ENCODE measurements at regions not wholly inside any gene's neighbourhood (a gene's known extent, or its start where the extent isn't known, plus 50 kb on each side); places are given as distances from the start of the nearest gene placed in this dataset.

DNA sequence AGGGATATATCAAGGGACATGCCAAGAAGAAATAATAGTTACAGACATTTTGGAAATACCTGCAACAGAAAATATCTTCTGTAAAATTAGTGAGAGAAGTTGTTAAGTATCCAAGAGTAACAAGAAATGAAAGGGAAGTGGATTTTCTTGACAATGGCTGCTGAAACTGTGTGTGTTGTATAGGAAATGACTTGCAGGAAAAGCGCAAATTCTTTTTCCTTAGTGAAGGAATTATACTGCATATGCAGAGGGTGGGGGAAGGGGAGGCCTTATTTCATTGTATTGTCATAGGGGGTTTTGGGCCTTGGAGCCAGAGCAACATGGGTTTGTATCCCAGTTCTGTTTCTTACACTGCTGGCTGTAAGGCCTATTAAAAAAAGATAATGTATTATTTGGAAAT is 84.4 kb upstream of the DDHD1 start:
- Mint-ChIP-seq H3K4me3 (no peak overlapping the region), H3K27ac (no peak overlapping the region), H3K27me3 (no peaks in the 10 kb centered on the region), H3K9me3 (peaks cover 8% of the 10 kb centered on the region), H3K4me1 (ENCODE audit: unreplicated experiment) (no peaks in the 10 kb centered on the region), H3K36me3 (no peaks in the 10 kb centered on the region)
- TF ChIP-seq, protein P1, sequence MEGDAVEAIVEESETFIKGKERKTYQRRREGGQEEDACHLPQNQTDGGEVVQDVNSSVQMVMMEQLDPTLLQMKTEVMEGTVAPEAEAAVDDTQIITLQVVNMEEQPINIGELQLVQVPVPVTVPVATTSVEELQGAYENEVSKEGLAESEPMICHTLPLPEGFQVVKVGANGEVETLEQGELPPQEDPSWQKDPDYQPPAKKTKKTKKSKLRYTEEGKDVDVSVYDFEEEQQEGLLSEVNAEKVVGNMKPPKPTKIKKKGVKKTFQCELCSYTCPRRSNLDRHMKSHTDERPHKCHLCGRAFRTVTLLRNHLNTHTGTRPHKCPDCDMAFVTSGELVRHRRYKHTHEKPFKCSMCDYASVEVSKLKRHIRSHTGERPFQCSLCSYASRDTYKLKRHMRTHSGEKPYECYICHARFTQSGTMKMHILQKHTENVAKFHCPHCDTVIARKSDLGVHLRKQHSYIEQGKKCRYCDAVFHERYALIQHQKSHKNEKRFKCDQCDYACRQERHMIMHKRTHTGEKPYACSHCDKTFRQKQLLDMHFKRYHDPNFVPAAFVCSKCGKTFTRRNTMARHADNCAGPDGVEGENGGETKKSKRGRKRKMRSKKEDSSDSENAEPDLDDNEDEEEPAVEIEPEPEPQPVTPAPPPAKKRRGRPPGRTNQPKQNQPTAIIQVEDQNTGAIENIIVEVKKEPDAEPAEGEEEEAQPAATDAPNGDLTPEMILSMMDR (conservative IDR thresholded peaks at IDR 0.05) = no peak
- DNase-seq (ENCODE audit: extremely low spot score, unreplicated experiment) = no peak

DNA sequence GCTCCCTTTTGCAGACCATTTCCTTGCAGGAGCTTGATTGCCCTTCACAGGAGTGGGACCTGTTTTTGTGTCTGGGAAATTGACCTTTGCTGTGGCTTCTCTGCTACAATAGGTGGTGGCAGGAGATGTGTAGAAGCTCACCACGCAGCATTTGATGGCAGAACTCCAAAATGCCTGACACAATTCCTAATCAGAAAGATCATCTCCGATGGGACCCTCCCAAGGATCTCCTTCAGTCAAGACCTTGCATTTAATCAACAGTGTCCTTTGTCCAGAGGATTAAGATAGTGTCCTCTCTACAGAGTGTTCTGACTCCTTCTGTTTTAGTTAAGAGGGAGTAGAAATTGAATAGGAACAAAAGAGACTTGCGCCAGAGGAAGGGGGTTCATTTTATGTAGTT is 83.6 kb upstream of the DDHD1 start:
- Mint-ChIP-seq H3K4me3 (no peak overlapping the region), H3K27me3 (no peaks in the 10 kb centered on the region), H3K4me1 (ENCODE audit: unreplicated experiment) (no peaks in the 10 kb centered on the region), H3K9me3 (no peaks in the 10 kb centered on the region), H3K27ac (no peak overlapping the region), H3K36me3 (no peaks in the 10 kb centered on the region)
- TF ChIP-seq, protein P1 (conservative IDR thresholded peaks at IDR 0.05) = no peak
- DNase-seq (ENCODE audit: extremely low spot score, unreplicated experiment) = no peak

DNA sequence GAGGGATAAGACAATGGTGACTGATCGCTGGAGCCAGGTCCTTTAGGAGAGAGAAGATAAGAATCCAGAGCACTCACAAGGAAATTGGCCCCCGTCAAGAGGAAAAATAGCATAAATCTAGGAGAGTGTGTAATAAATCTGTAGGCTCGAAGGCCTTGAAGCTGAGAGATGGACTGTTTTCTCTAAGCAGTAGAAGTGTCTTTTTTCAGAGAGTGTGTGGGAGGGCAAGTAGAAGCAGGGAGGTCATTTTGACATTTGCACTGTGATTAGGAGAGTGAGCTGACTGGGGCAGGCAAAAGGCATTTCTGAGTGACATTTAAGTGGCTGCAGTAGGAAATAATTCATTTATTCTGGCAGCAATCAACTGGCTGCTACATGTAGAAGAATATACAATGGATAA is 78.0 kb upstream of the DDHD1 start:
- no peaks in the 10 kb centered on the region for H3K27me3 Mint-ChIP-seq
- TF ChIP-seq, protein P1 (conservative IDR thresholded peaks at IDR 0.05) = no peak

DNA sequence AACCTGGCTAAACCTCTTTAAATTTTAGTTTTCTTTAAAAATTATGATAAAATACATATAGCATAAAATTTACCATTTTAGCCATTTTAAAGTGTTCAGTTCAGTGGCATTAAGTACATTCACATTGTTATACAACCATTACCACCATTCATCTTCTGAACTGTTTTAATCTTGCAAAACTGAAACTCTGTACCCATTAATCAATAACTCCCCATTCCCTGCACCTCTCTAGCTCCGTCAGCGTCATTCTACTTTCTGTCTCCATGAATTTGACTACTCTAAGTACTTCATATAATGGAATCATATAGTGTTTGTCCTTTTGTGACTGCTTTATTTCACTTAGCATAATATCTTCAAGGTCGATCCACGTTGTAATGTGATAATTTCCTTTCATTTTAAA is 75.8 kb upstream of the DDHD1 start:
- Mint-ChIP-seq H3K36me3 (no peaks in the 10 kb centered on the region), H3K27me3 (no peaks in the 10 kb centered on the region), H3K4me3 (no peak overlapping the region), H3K27ac (no peak overlapping the region), H3K9me3 (peaks cover 9% of the 10 kb centered on the region), H3K4me1 (ENCODE audit: unreplicated experiment) (peaks cover 8% of the 10 kb centered on the region)
- TF ChIP-seq, protein P1 (conservative IDR thresholded peaks at IDR 0.05) = no peak
- no peak for DNase-seq (ENCODE audit: extremely low spot score, unreplicated experiment)

More for the DNA sequence above, 78.0 kb upstream of the DDHD1 start:
- Mint-ChIP-seq H3K9me3 (peaks cover 4% of the 10 kb centered on the region), H3K4me3 (no peak overlapping the region), H3K27ac (no peak overlapping the region), H3K36me3 (no peaks in the 10 kb centered on the region), H3K4me1 (ENCODE audit: unreplicated experiment) (peaks cover 8% of the 10 kb centered on the region)
- DNase-seq (ENCODE audit: extremely low spot score, unreplicated experiment) = no peak

DNA sequence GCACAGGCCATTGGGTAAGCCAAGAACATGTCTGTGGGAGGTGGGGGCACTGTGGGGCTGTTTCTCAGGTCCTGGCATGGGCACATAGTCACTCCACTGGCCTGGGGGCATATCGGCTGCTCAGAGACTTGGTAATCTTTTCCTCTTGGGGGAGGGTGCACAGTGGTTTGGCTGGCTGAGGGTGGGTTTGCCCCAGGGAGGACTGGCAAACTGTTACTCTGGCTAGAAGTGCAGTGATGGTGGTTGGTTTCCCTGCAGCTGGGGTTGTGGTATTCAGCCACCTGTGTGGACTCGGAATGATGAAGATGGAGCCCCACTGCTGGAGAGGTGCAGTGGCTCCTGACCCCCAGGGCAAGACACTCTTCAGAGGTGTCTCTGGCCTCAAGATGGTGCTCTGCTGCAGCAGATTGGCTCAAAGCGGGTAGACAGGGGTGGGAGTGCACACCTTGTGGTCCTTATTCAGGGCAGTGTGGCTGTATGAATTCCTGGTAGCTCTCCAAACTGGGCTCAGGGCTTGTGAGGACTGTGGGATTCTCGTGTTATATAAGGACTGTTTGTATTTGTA is 74.1 kb upstream of the DDHD1 start:
- Mint-ChIP-seq H3K4me3 (no peak overlapping the region), H3K27me3 (no peaks in the 10 kb centered on the region), H3K36me3 (no peaks in the 10 kb centered on the region), H3K9me3 (peaks cover 9% of the 10 kb centered on the region), H3K4me1 (ENCODE audit: unreplicated experiment) (peaks cover 8% of the 10 kb centered on the region), H3K27ac (no peak overlapping the region)
- TF ChIP-seq, protein P1 (conservative IDR thresholded peaks at IDR 0.05) = no peak
- no peak for DNase-seq (ENCODE audit: extremely low spot score, unreplicated experiment)

DNA sequence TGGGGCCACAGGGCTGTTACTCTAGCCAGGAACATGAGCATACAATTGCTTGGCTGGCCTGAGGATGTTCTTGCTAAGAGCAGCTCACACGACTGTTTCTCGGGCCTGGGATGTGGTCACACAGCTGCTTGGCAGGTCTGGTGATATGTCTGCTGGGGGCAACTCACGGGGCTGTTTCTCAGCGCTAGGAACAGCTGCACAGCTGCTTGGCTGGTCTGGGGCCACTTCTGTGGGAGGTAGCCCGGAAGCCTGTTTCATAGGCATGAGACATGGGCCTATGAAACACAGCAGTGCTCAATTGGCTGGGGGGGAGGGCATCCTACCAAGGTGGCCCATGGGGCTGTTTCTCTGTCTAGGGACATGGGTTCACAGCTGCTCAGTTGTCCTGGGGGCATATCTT is 73.4 kb upstream of the DDHD1 start:
- no peak for DNase-seq (ENCODE audit: extremely low spot score, unreplicated experiment)
- no peak overlapping the region for H3K4me3 Mint-ChIP-seq
- TF ChIP-seq, protein P1 (conservative IDR thresholded peaks at IDR 0.05) = no peak

More for the DNA sequence above, 73.4 kb upstream of the DDHD1 start:
- Mint-ChIP-seq H3K27ac (no peak overlapping the region), H3K36me3 (no peaks in the 10 kb centered on the region), H3K9me3 (peaks cover 8% of the 10 kb centered on the region), H3K4me1 (ENCODE audit: unreplicated experiment) (peaks cover 8% of the 10 kb centered on the region), H3K27me3 (no peaks in the 10 kb centered on the region)
